Dendritic cell treated with granulocyte-macrophage colony-stimulating factor and Interleukin-4, amounts not matched to agents 40 ng/mL and 50 ng/mL, for 4 days (primary cell): ENCODE measurements at regions not wholly inside any gene's neighbourhood (a gene's known extent, or its start where the extent isn't known, plus 50 kb on each side); places are given as distances from the start of the nearest gene placed in this dataset.

Source experiments
- H3K27ac Mint-ChIP-seq: one replicate; pipeline ENCODE4 v1.8.0; 2022; ENCODE audit warnings: mild to moderate bottlenecking, mixed read lengths
- H3K27me3 Mint-ChIP-seq: one replicate; pipeline ENCODE4 v1.8.0; 2022; ENCODE audit warnings: mild to moderate bottlenecking, mixed read lengths
- H3K36me3 Mint-ChIP-seq: one replicate; pipeline ENCODE4 v1.8.0; 2022; ENCODE audit warnings: low read depth, mixed read lengths
- H3K4me1 Mint-ChIP-seq: one replicate; pipeline ENCODE4 v1.8.0; 2022; ENCODE audit warnings: low read depth, mixed read lengths
- H3K4me3 Mint-ChIP-seq: one replicate; pipeline ENCODE4 v1.8.0; 2022; ENCODE audit warnings: mild to moderate bottlenecking, moderate library complexity, mixed read lengths
- H3K9me3 Mint-ChIP-seq: one replicate; pipeline ENCODE4 v1.8.0; 2022; ENCODE audit warnings: mixed read lengths
- intact Hi-C: fragments of 100-400 bp; cut with micrococcal nuclease; formaldehyde crosslinking; loops from one replicate; pipeline ENCODE4 v1.15.0; 2022

DNA sequence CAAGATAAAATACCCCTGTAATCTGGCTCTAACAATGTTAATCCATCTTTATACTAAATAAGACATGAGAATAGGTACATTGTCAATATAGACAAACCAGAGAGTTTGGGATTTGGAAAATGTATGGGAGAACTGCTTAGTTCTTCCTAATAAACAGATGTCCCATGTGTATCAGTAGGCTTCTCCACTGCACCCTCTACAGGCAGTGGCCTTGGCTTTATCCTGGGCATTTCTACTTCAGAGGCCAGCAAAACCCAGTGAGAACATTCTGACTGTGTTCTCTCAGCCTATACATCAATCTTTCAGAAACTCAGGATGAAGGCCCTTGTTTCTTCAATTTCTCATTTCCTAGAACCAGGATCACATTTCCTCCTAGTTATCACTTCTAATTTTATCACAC, 1167.5 kb upstream of the ACVR2A start:
- Mint-ChIP-seq H3K4me3 (no peak overlapping the region), H3K36me3 (no peaks in the 10 kb centered on the region), H3K27ac (no peak overlapping the region), H3K4me1 (no peaks in the 10 kb centered on the region), H3K27me3 (no peaks in the 10 kb centered on the region), H3K9me3 (no peaks in the 10 kb centered on the region)
- intact Hi-C loops, result no loop called here

DNA sequence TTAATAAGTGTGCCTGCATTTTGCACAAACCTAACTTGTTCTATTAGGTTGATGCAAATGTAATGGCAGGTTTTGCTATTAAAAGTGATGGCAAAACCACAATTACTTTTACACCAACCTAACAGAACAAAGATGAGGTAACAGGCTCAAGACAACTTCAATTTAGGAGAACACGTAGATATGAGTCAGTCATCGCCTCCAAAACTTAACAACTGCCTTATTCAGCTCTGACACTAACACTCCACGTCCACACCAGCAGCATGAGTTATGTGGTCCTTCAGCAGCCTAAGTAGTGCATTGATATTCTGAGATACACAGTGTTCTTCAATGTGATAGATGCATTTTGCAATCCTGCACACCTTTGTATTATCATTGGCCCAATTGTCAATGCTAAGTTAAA, 1175.1 kb upstream of the ACVR2A start:
- Mint-ChIP-seq H3K9me3 (no peaks in the 10 kb centered on the region), H3K4me1 (no peaks in the 10 kb centered on the region), H3K4me3 (no peak overlapping the region), H3K27me3 (no peaks in the 10 kb centered on the region), H3K36me3 (no peaks in the 10 kb centered on the region), H3K27ac (no peak overlapping the region)
- intact Hi-C loops, result no loop called here

GRCh38 chr2:146666340-146666739, 1178.5 kb upstream of the ACVR2A start:
- Mint-ChIP-seq H3K36me3 (no peaks in the 10 kb centered on the region), H3K9me3 (no peaks in the 10 kb centered on the region), H3K27ac (no peak overlapping the region), H3K4me3 (no peak overlapping the region), H3K4me1 (no peaks in the 10 kb centered on the region), H3K27me3 (no peaks in the 10 kb centered on the region)
- intact Hi-C loops, result no loop called here

- intact Hi-C loops, result no loop called here
- Mint-ChIP-seq H3K4me3 (no peak overlapping the region), H3K27ac (no peak overlapping the region), H3K36me3 (no peaks in the 10 kb centered on the region), H3K9me3 (no peaks in the 10 kb centered on the region), H3K4me1 (no peaks in the 10 kb centered on the region), H3K27me3 (no peaks in the 10 kb centered on the region)
Observed at GRCh38 chr2:146665800-146666199, 1179.0 kb upstream of the ACVR2A start.

DNA sequence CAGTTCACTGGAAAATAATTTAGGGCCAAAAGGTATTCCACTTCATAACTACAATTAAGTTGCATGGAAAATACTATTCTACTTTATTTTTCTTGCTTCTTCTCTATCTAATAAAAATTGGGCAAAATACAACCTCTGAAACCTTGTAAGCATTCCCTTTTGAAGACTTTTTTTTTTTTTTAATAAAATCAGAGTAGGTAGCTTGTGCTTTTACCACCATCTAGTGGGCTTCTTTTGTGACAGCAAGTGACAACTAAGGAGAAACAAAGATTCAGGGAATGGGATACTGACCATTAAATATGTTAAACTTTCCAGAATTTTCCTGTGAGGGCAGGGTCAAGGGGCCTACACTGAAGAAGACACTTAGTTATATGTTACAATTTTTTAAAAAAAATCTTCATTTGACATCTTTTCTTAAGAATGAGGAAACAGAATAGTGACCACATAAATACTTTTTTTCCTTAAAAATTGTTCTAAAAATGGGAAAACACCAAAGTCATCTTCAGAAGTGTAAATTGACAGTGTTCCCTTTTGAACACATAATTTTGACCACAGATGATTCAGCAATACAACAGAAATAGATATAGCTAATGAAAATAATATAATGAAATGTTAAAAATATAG, 1183.2 kb upstream of the ACVR2A start:
- Mint-ChIP-seq H3K4me1 (no peaks in the 10 kb centered on the region), H3K4me3 (no peak overlapping the region), H3K36me3 (no peaks in the 10 kb centered on the region), H3K27ac (no peak overlapping the region), H3K27me3 (no peaks in the 10 kb centered on the region), H3K9me3 (no peaks in the 10 kb centered on the region)
- intact Hi-C loops, result no loop called here

- Mint-ChIP-seq H3K4me1 (no peaks in the 10 kb centered on the region), H3K4me3 (no peak overlapping the region), H3K36me3 (no peaks in the 10 kb centered on the region), H3K9me3 (no peaks in the 10 kb centered on the region), H3K27me3 (no peaks in the 10 kb centered on the region), H3K27ac (no peak overlapping the region)
- intact Hi-C loops, result no loop called here
Observed at GRCh38 chr2:146659976-146660375, 1184.9 kb upstream of the ACVR2A start.

- H3K9me3 Mint-ChIP-seq, result no peaks in the 10 kb centered on the region
- no peaks in the 10 kb centered on the region for H3K36me3 Mint-ChIP-seq
- H3K27ac Mint-ChIP-seq, result no peak overlapping the region
- H3K4me3 Mint-ChIP-seq, result no peak overlapping the region
- H3K4me1 Mint-ChIP-seq, result no peaks in the 10 kb centered on the region
- H3K27me3 Mint-ChIP-seq, result no peaks in the 10 kb centered on the region
- intact Hi-C loops, result no loop called here
Observed at GRCh38 chr2:146652311-146652710, 1192.5 kb upstream of the ACVR2A start.

DNA sequence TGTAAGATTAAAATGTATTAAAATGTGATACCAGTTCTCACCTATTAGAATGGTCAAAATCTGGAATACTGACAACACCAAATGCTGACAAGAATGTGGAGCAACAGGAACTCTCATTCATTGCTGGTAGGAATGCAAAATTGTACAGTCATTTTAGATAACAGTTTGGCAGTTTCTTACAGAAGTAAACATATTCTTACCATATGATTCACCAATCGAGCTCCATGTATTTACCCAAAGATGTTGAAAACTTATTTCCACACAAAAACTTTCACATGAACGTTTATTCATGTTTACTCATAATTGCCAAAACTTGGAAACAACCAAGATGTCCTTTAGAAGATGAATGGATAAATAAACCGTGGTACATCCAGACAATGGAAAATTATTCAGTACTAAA, 1193.5 kb upstream of the ACVR2A start:
- Mint-ChIP-seq H3K27me3 (no peaks in the 10 kb centered on the region), H3K4me3 (no peak overlapping the region), H3K27ac (no peak overlapping the region), H3K9me3 (peaks cover 1% of the 10 kb centered on the region), H3K36me3 (no peaks in the 10 kb centered on the region), H3K4me1 (no peaks in the 10 kb centered on the region)
- intact Hi-C loops, result no loop called here

DNA sequence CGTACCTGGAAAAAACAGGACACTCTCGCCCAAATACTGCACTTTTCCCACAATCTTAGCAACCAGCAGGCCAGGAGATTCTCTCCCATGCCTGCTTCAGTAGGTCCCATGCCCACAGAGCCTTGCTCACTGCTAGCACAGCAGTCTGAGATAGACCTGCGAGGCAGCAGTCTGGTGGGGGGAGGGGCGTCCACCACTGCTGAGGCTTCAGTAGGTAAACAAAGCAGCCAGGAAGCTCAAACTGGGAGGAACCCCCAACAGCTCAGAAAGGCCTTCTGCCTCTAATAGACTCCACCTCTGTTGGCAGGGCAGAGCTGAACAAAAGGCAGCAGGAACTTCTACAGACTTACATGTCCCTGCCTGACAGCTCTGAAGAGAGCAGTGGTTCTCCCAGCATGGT, 1202.8 kb upstream of the ACVR2A start:
- no peak overlapping the region for H3K27ac Mint-ChIP-seq
- intact Hi-C loops, result no loop called here
- peaks cover 25% of the 10 kb centered on the region for H3K9me3 Mint-ChIP-seq
- no peaks in the 10 kb centered on the region for H3K4me1 Mint-ChIP-seq
- no peaks in the 10 kb centered on the region for H3K27me3 Mint-ChIP-seq
- no peaks in the 10 kb centered on the region for H3K36me3 Mint-ChIP-seq
- no peak overlapping the region for H3K4me3 Mint-ChIP-seq

GRCh38 chr2:146634230-146635097, 1210.4 kb upstream of the ACVR2A start:
- Mint-ChIP-seq H3K4me1 (no peaks in the 10 kb centered on the region), H3K4me3 (no peak overlapping the region), H3K27me3 (no peaks in the 10 kb centered on the region), H3K9me3 (peaks cover 7% of the 10 kb centered on the region), H3K36me3 (no peaks in the 10 kb centered on the region), H3K27ac (no peak overlapping the region)
- intact Hi-C loops, result no loop called here

DNA sequence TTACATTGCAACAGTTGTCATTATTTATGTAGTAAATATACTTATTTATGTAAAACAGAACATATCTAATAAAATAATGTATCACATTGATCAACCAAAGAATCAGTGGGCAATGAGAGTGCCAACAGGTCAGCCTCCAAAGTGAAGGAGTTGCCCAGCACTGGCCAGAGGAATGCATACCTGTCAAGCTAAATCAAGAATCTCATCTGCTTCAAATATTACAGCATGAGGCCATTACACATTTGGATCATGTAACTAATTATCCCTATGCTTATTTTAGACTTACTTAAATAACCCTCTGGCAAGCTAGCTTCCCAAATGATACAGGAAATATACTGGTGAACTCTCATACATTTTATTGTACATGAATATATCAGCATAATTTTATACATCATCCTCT, 1211.7 kb upstream of the ACVR2A start:
- no peaks in the 10 kb centered on the region for H3K9me3 Mint-ChIP-seq
- no peaks in the 10 kb centered on the region for H3K27me3 Mint-ChIP-seq
- H3K4me3 Mint-ChIP-seq, result no peak overlapping the region
- no peaks in the 10 kb centered on the region for H3K4me1 Mint-ChIP-seq
- intact Hi-C loops, result no loop called here
- H3K36me3 Mint-ChIP-seq, result no peaks in the 10 kb centered on the region
- H3K27ac Mint-ChIP-seq, result no peak overlapping the region

- intact Hi-C loops, result no loop called here
- H3K36me3 Mint-ChIP-seq, result no peaks in the 10 kb centered on the region
- no peak overlapping the region for H3K27ac Mint-ChIP-seq
- H3K4me1 Mint-ChIP-seq, result no peaks in the 10 kb centered on the region
- H3K9me3 Mint-ChIP-seq, result no peaks in the 10 kb centered on the region
- no peaks in the 10 kb centered on the region for H3K27me3 Mint-ChIP-seq
- no peak overlapping the region for H3K4me3 Mint-ChIP-seq
Observed at GRCh38 chr2:146632707-146633106, 1212.1 kb upstream of the ACVR2A start.

DNA sequence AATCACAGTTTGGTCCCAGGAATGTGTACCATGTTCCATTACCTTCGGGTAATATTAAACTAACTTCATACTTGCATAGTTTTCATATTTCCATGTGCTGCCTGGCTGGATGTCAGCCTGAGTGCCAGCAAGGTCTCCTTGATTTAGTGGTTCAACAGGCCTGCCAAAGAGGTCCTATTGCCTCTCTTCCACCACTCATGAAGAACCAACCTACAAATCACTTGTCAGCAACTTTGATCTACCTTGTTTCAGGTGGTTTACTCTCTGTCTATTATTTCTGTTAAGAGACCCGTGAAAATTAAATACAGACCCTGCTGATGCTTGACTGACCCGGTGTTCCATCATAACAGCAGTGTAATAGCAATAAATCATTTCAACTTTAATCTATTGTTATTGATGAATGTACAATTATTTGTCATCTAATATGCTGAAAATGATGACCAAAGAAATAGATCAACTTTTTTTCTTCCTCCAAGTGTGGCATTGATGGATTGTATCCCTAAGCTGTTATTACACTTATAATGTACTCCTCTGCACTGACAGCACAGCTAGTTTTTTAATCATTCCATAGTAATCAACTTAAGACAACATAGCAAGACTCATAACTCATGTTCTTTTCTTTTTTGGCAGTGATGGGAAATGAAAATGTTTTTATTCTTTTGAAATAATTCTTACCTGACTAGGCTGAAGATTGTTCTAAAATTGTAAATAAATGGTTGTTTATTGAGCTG, 1220.2 kb upstream of the ACVR2A start:
- H3K4me3 Mint-ChIP-seq, result no peak overlapping the region
- H3K27ac Mint-ChIP-seq, result no peak overlapping the region
- H3K36me3 Mint-ChIP-seq, result no peaks in the 10 kb centered on the region
- intact Hi-C loops, result no loop called here
- H3K4me1 Mint-ChIP-seq, result no peaks in the 10 kb centered on the region
- H3K9me3 Mint-ChIP-seq, result no peaks in the 10 kb centered on the region
- no peaks in the 10 kb centered on the region for H3K27me3 Mint-ChIP-seq

GRCh38 chr2:146623771-146624170, 1221.1 kb upstream of the ACVR2A start:
- intact Hi-C loops, result no loop called here
- no peaks in the 10 kb centered on the region for H3K27me3 Mint-ChIP-seq
- no peaks in the 10 kb centered on the region for H3K9me3 Mint-ChIP-seq
- no peak overlapping the region for H3K27ac Mint-ChIP-seq
- H3K4me3 Mint-ChIP-seq, result no peak overlapping the region
- H3K36me3 Mint-ChIP-seq, result no peaks in the 10 kb centered on the region
- H3K4me1 Mint-ChIP-seq, result no peaks in the 10 kb centered on the region
